IPS-20b (cell line): ENCODE measurements at regions not wholly inside any gene's neighbourhood (a gene's known extent, or its start where the extent isn't known, plus 50 kb on each side); places are given as distances from the start of the nearest gene placed in this dataset.

Source experiments
- H3K27ac ChIP-seq: one replicate; pipeline ENCODE4 v1.5.1; 2013; ENCODE audit warnings: low read length
- H3K27me3 ChIP-seq: 2 replicates; pipeline ENCODE4 v1.6.1; 2013; ENCODE audit warnings: mild to moderate bottlenecking, low read length, inconsistent platforms; ENCODE audit not compliant: insufficient read depth
- H3K36me3 ChIP-seq: 2 replicates; pipeline ENCODE4 v1.6.1; 2013; ENCODE audit warnings: low read depth, mild to moderate bottlenecking, inconsistent platforms, low read length, moderate library complexity; ENCODE audit not compliant: insufficient read depth
- H3K4me1 ChIP-seq: 2 replicates; pipeline ENCODE4 v1.6.1; 2013; ENCODE audit warnings: mild to moderate bottlenecking, control low read depth, inconsistent platforms, low read length, moderate library complexity; ENCODE audit not compliant: insufficient read depth
- H3K4me3 ChIP-seq: 2 replicates; pipeline ENCODE4 v1.5.1; 2013; ENCODE audit warnings: mild to moderate bottlenecking, low read length, inconsistent platforms
- H3K9ac ChIP-seq: 2 replicates; pipeline ENCODE4 v1.6.1; 2013; ENCODE audit warnings: low read depth, mild to moderate bottlenecking, inconsistent platforms, low read length, moderate library complexity
- H3K9me3 ChIP-seq: 2 replicates; pipeline ENCODE4 v1.6.1; 2013; ENCODE audit warnings: mild to moderate bottlenecking, low read depth, low read length, inconsistent platforms; ENCODE audit not compliant: insufficient read depth

GRCh38 chr7:15922002-15922401, 235.5 kb upstream of the MEOX2 start:
- H3K36me3 ChIP-seq = no peaks in the 10 kb centered on the region
- H3K9me3 ChIP-seq = no peaks in the 10 kb centered on the region; the same call in 1 of the 2 replicates
- H3K4me1 ChIP-seq = no peaks in the 10 kb centered on the region
- no peak overlapping the region for H3K27ac ChIP-seq
- H3K4me3 ChIP-seq = no peak overlapping the region
- H3K9ac ChIP-seq = no peak overlapping the region
- no peaks in the 10 kb centered on the region for H3K27me3 ChIP-seq

- no peak overlapping the region for H3K9ac ChIP-seq
- H3K27ac ChIP-seq = no peak overlapping the region
- no peaks in the 10 kb centered on the region for H3K9me3 ChIP-seq
- no peaks in the 10 kb centered on the region for H3K36me3 ChIP-seq
- H3K4me3 ChIP-seq = no peak overlapping the region
- no peaks in the 10 kb centered on the region for H3K27me3 ChIP-seq
- no peaks in the 10 kb centered on the region for H3K4me1 ChIP-seq
Measured at GRCh38 chr7:15921576-15921975, 235.1 kb upstream of the MEOX2 start.

- H3K36me3 ChIP-seq = no peaks in the 10 kb centered on the region
- H3K9ac ChIP-seq = no peak overlapping the region
- no peak overlapping the region for H3K4me3 ChIP-seq
Measured at GRCh38 chr7:15920953-15921352, 234.5 kb upstream of the MEOX2 start.

GRCh38 chr7:15916681-15917380, 230.3 kb upstream of the MEOX2 start:
- Histone ChIP-seq H3K4me3 (no peak overlapping the region), H3K9me3 (no peaks in the 10 kb centered on the region), H3K27ac (no peak overlapping the region), H3K36me3 (no peaks in the 10 kb centered on the region), H3K27me3 (no peaks in the 10 kb centered on the region), H3K4me1 (no peaks in the 10 kb centered on the region), H3K9ac (no peak overlapping the region)

More at GRCh38 chr7:15920953-15921352, 234.5 kb upstream of the MEOX2 start:
- H3K4me1 ChIP-seq = no peaks in the 10 kb centered on the region
- no peaks in the 10 kb centered on the region for H3K9me3 ChIP-seq
- no peak overlapping the region for H3K27ac ChIP-seq
- H3K27me3 ChIP-seq = no peaks in the 10 kb centered on the region

- Histone ChIP-seq H3K27ac (no peak overlapping the region), H3K4me3 (no peak overlapping the region), H3K27me3 (no peaks in the 10 kb centered on the region), H3K9ac (no peak overlapping the region), H3K36me3 (no peaks in the 10 kb centered on the region), H3K9me3 (no peaks in the 10 kb centered on the region), H3K4me1 (no peaks in the 10 kb centered on the region)
Measured at GRCh38 chr7:15915686-15916293, 229.3 kb upstream of the MEOX2 start.

GRCh38 chr7:15914611-15915010, 228.1 kb upstream of the MEOX2 start:
- Histone ChIP-seq H3K4me1 (no peaks in the 10 kb centered on the region), H3K9me3 (no peaks in the 10 kb centered on the region), H3K27me3 (no peaks in the 10 kb centered on the region), H3K4me3 (no peak overlapping the region), H3K9ac (no peak overlapping the region), H3K36me3 (no peaks in the 10 kb centered on the region), H3K27ac (no peak overlapping the region)

- Histone ChIP-seq H3K27me3 (no peaks in the 10 kb centered on the region), H3K9me3 (no peaks in the 10 kb centered on the region), H3K4me1 (no peaks in the 10 kb centered on the region), H3K36me3 (no peaks in the 10 kb centered on the region), H3K4me3 (no peak overlapping the region), H3K27ac (no peak overlapping the region), H3K9ac (no peak overlapping the region)
Measured at GRCh38 chr7:15906436-15906835, 220.0 kb upstream of the MEOX2 start.

GRCh38 chr7:15905251-15906040, 219.0 kb upstream of the MEOX2 start:
- no peaks in the 10 kb centered on the region for H3K9me3 ChIP-seq
- H3K9ac ChIP-seq = no peak overlapping the region
- H3K4me1 ChIP-seq = no peaks in the 10 kb centered on the region
- no peak overlapping the region for H3K4me3 ChIP-seq
- no peaks in the 10 kb centered on the region for H3K36me3 ChIP-seq
- no peaks in the 10 kb centered on the region for H3K27me3 ChIP-seq
- H3K27ac ChIP-seq = no peak overlapping the region

GRCh38 chr7:15891151-15891881, 204.8 kb upstream of the MEOX2 start:
- Histone ChIP-seq H3K4me1 (no peaks in the 10 kb centered on the region), H3K27me3 (no peaks in the 10 kb centered on the region), H3K9me3 (no peaks in the 10 kb centered on the region; the same call in 1 of the 2 replicates), H3K27ac (no peak overlapping the region), H3K9ac (no peak overlapping the region), H3K4me3 (no peak overlapping the region), H3K36me3 (no peaks in the 10 kb centered on the region)

- H3K27me3 ChIP-seq = no peaks in the 10 kb centered on the region
- H3K4me1 ChIP-seq = no peaks in the 10 kb centered on the region
- H3K9ac ChIP-seq = no peak overlapping the region
- H3K9me3 ChIP-seq = no peaks in the 10 kb centered on the region; the same call in 1 of the 2 replicates
- no peak overlapping the region for H3K4me3 ChIP-seq
- no peak overlapping the region for H3K27ac ChIP-seq
- no peaks in the 10 kb centered on the region for H3K36me3 ChIP-seq
Measured at GRCh38 chr7:15889507-15889906, 203.0 kb upstream of the MEOX2 start.

GRCh38 chr7:15888090-15888489, 201.6 kb upstream of the MEOX2 start:
- Histone ChIP-seq H3K4me3 (no peak overlapping the region), H3K9me3 (no peaks in the 10 kb centered on the region), H3K9ac (no peak overlapping the region), H3K36me3 (no peaks in the 10 kb centered on the region), H3K4me1 (no peaks in the 10 kb centered on the region), H3K27ac (no peak overlapping the region), H3K27me3 (no peaks in the 10 kb centered on the region)
